ENCODE measurements at regions not wholly inside any gene's neighbourhood (a gene's known extent, or its start where the extent isn't known, plus 50 kb on each side); places are given as distances from the start of the nearest gene placed in this dataset.
A peak's percentile ranks its signal among the peaks of the same experiment; 100 is the strongest.

GRCh38 chr2:39860538-39860937 lies 81.5 kb upstream of the THUMPD2 start:
- no peak for DNase-seq
- Mint-ChIP-seq H3K4me1 (no peaks in the 10 kb centered on the region), H3K4me3 (no peak overlapping the region), H3K36me3 (ENCODE audit: low read depth) (no peaks in the 10 kb centered on the region), H3K27ac (no peak overlapping the region), H3K9me3 (peaks cover 20% of the 10 kb centered on the region), H3K27me3 (ENCODE audit: low read depth, poor library complexity) (peaks cover 4% of the 10 kb centered on the region)
- TF ChIP-seq, protein P1, sequence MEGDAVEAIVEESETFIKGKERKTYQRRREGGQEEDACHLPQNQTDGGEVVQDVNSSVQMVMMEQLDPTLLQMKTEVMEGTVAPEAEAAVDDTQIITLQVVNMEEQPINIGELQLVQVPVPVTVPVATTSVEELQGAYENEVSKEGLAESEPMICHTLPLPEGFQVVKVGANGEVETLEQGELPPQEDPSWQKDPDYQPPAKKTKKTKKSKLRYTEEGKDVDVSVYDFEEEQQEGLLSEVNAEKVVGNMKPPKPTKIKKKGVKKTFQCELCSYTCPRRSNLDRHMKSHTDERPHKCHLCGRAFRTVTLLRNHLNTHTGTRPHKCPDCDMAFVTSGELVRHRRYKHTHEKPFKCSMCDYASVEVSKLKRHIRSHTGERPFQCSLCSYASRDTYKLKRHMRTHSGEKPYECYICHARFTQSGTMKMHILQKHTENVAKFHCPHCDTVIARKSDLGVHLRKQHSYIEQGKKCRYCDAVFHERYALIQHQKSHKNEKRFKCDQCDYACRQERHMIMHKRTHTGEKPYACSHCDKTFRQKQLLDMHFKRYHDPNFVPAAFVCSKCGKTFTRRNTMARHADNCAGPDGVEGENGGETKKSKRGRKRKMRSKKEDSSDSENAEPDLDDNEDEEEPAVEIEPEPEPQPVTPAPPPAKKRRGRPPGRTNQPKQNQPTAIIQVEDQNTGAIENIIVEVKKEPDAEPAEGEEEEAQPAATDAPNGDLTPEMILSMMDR (IDR thresholded peaks at IDR 0.05) = no peak

- Mint-ChIP-seq H3K27me3 (ENCODE audit: low read depth, poor library complexity) (no peaks in the 10 kb centered on the region), H3K4me1 (no peaks in the 10 kb centered on the region), H3K27ac (no peak overlapping the region), H3K36me3 (ENCODE audit: low read depth) (no peaks in the 10 kb centered on the region), H3K4me3 (no peak overlapping the region), H3K9me3 (peaks cover 16% of the 10 kb centered on the region)
- TF ChIP-seq, protein P1 (IDR thresholded peaks at IDR 0.05) = no peak
- no peak for DNase-seq
Observed at GRCh38 chr2:39858677-39859076, 79.6 kb upstream of the THUMPD2 start.

GRCh38 chr2:39855856-39856255 lies 76.8 kb upstream of the THUMPD2 start:
- no peak overlapping the region for H3K4me3 Mint-ChIP-seq
- H3K4me1 Mint-ChIP-seq = peaks cover 14% of the 10 kb centered on the region
- no peak for DNase-seq

GRCh38 chr2:39854771-39855170 lies 75.7 kb upstream of the THUMPD2 start:
- TF ChIP-seq, protein P1 (IDR thresholded peaks at IDR 0.05) = no peak
- no peak overlapping the region for H3K4me3 Mint-ChIP-seq

More at GRCh38 chr2:39855856-39856255, 76.8 kb upstream of the THUMPD2 start:
- Mint-ChIP-seq H3K9me3 (no peaks in the 10 kb centered on the region), H3K27me3 (ENCODE audit: low read depth, poor library complexity) (no peaks in the 10 kb centered on the region), H3K36me3 (ENCODE audit: low read depth) (no peaks in the 10 kb centered on the region), H3K27ac (no peak overlapping the region)
- TF ChIP-seq, protein P1 (IDR thresholded peaks at IDR 0.05) = no peak

GRCh38 chr2:39852831-39853230 lies 73.8 kb upstream of the THUMPD2 start:
- TF ChIP-seq, protein P1 (IDR thresholded peaks at IDR 0.05) = no peak
- H3K9me3 Mint-ChIP-seq = no peaks in the 10 kb centered on the region
- peaks cover 16% of the 10 kb centered on the region for H3K4me1 Mint-ChIP-seq
- H3K4me3 Mint-ChIP-seq = no peak overlapping the region
- no peak overlapping the region for H3K27ac Mint-ChIP-seq
- no peaks in the 10 kb centered on the region for H3K27me3 Mint-ChIP-seq (ENCODE audit: low read depth, poor library complexity)
- no peak for DNase-seq
- no peaks in the 10 kb centered on the region for H3K36me3 Mint-ChIP-seq (ENCODE audit: low read depth)

More at GRCh38 chr2:39854771-39855170, 75.7 kb upstream of the THUMPD2 start:
- Mint-ChIP-seq H3K27me3 (ENCODE audit: low read depth, poor library complexity) (no peaks in the 10 kb centered on the region), H3K36me3 (ENCODE audit: low read depth) (no peaks in the 10 kb centered on the region), H3K4me1 (peaks cover 16% of the 10 kb centered on the region), H3K27ac (no peak overlapping the region), H3K9me3 (no peaks in the 10 kb centered on the region)
- DNase-seq = no peak

DNA sequence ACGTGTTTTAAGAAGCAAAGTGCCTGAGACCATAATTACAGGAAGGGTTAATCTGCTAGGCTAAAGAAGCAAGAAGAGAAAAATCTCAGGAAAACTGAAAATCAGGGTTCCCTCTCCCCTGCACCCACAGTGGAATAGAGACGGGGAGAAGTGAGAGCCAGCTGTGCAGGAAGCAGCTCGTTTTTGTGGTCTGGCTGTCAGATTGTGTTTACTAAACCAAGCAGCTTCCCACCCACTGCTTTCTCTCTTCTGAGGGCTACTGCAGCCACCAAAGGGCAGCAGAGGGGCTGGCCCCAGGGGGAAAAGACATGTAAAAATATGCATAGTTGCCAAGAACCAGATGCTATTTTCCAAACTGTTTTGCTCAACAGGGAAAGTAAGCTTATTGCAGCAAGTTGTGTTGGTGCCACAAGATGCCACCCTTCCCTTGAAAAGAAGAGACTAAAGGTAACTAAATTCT lies 72.6 kb upstream of the THUMPD2 start:
- H3K27me3 Mint-ChIP-seq (ENCODE audit: low read depth, poor library complexity) = no peaks in the 10 kb centered on the region
- peak overlapping the region; percentile 40 for H3K27ac Mint-ChIP-seq
- no peaks in the 10 kb centered on the region for H3K9me3 Mint-ChIP-seq
- H3K4me3 Mint-ChIP-seq = no peak overlapping the region
- TF ChIP-seq, protein P1 (IDR thresholded peaks at IDR 0.05) = no peak
- DNase-seq = peak; percentile 18
- H3K4me1 Mint-ChIP-seq = peaks cover 16% of the 10 kb centered on the region
- no peaks in the 10 kb centered on the region for H3K36me3 Mint-ChIP-seq (ENCODE audit: low read depth)
